Left kidney (tissue), 1 donor: ENCODE measurements at regions not wholly inside any gene's neighbourhood (a gene's known extent, or its start where the extent isn't known, plus 50 kb on each side); places are given as distances from the start of the nearest gene placed in this dataset.
"Not testable (repeated sequence)": the region's sequence is repeated elsewhere in the genome, so short reads cannot be mapped to it uniquely, and the experiment has no call there.

Experiments
- DNase-seq: peaks from one replicate; pipeline ENCODE4 v3.0.0-alpha.2; 2013

- DNase-seq: no peak
These were observed 77.0 kb upstream of the PODXL start for GRCh38 chr7:131633342-131633843.

GRCh38 chr7:131630427-131630826 lies 74.0 kb upstream of the PODXL start:
- no peak for DNase-seq

- DNase-seq: no peak
These were observed 72.9 kb upstream of the PODXL start for GRCh38 chr7:131629217-131629882.

GRCh38 chr7:131628634-131629033 lies 72.2 kb upstream of the PODXL start:
- no peak for DNase-seq

GRCh38 chr7:131627735-131628190 lies 71.3 kb upstream of the PODXL start:
- DNase-seq: no peak

GRCh38 chr7:131626643-131627042 lies 70.2 kb upstream of the PODXL start:
- no peak for DNase-seq

- DNase-seq: no peak
These were observed 69.5 kb upstream of the PODXL start for GRCh38 chr7:131625817-131626372.

GRCh38 chr7:131625345-131625744 lies 68.9 kb upstream of the PODXL start:
- DNase-seq: not testable (repeated sequence)

- no peak for DNase-seq
These were observed 68.1 kb upstream of the PODXL start for GRCh38 chr7:131624536-131624935.

GRCh38 chr7:131623154-131623553 lies 66.7 kb upstream of the PODXL start:
- DNase-seq: no peak

- no peak for DNase-seq
These were observed 65.2 kb upstream of the PODXL start for GRCh38 chr7:131621652-131622051.

GRCh38 chr7:131620673-131621609 lies 64.5 kb upstream of the PODXL start:
- DNase-seq: no peak

GRCh38 chr7:131619336-131620305 lies 63.2 kb upstream of the PODXL start:
- no peak for DNase-seq

GRCh38 chr7:131618391-131618790 lies 62.0 kb upstream of the PODXL start:
- no peak for DNase-seq

- DNase-seq: no peak
These were observed 60.2 kb upstream of the PODXL start for GRCh38 chr7:131616487-131617200.

- DNase-seq: no peak
These were observed 57.5 kb upstream of the PODXL start for GRCh38 chr7:131613909-131614308.

- DNase-seq: no peak
These were observed 53.6 kb upstream of the PODXL start for GRCh38 chr7:131610007-131610406.

- DNase-seq: no peak
These were observed 51.7 kb upstream of the PODXL start for GRCh38 chr7:131608116-131608500.

- no peak for DNase-seq
These were observed 51.1 kb upstream of the PODXL start for GRCh38 chr7:131607291-131608115.
